HG03520 (cell line): ENCODE measurements at regions not wholly inside any gene's neighbourhood (a gene's known extent, or its start where the extent isn't known, plus 50 kb on each side); places are given as distances from the start of the nearest gene placed in this dataset.

ENCODE experiments used
- ATAC-seq: cut with Tn5 transposase; IDR thresholded peaks from one replicate; pipeline ENCODE4 v1.9.1; 2021; ENCODE audit warnings: mild to moderate bottlenecking, moderate library complexity; ENCODE audit not compliant: unreplicated experiment

DNA sequence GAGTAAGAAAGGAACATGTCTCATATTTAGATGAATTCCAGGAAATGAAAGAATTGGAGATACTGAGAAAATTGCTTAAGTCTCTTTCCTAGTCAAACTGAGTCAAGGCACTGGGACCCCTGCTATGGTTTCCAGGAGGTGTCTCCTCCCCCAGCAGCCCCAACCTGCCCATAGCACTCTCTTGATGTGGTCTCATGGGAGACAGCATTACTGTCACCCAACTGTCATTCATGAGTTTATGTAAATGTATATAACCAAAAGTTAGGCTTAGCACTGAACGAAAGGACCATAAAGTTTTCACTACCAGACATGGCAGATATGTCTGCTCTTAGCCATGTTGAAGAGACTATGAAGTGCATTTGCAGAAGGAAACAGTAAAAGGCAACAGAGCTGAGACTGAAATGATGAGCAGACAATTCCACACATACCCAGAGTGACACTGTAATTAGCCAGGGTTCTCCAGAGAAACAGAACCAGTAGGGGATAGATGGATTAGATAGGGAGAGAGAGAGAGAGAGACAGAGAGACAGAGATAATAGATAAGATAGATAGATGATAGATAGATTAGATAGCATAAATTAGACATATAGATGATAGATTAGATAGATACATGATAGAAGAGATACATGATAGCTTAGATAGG, 328.1 kb downstream of the BRD1 start:
- ATAC-seq: no peak

DNA sequence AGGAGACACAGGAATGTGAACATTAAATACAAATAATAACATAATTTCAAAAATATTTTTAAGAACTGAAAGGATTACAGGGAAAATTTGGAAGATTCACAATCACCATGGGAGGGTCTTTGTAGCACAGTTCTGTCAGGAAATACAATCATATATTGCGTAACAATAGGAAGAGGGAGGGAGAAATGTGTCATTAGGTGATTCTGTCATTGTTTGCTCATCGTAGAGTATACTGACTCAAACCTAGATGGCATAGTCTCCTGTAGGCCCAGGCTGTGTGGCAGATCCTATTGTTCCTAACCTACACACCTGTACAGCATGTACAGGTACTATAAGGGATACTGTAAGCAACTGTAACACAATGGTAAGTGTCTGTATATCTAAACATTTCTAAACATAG, 330.4 kb downstream of the BRD1 start:
- ATAC-seq: no peak

DNA sequence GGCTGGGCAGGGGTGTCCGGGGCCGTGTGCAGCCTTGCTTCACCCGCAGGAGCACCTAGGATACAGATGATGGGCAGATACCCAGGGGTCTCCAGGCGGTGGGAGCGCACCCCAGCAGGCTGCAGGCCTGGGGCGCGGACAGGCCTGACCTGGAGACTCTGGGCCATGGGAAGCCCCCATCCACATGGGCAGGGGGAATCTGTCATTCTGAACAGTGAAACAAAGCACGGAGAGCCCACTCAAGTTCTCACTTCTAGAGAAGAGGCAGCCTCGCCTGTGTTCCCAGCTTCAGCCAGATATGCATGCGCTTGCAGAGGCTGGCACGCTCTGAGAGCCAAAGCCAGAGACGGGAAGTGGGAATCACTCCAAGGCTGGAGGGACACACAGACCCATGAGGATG, 333.1 kb downstream of the BRD1 start:
- no peak for ATAC-seq

GRCh38 chr22:49492741-49493251, 334.9 kb downstream of the BRD1 start:
- ATAC-seq: no peak

- no peak for ATAC-seq
Observed at GRCh38 chr22:49492308-49492707, 335.4 kb downstream of the BRD1 start.

- ATAC-seq: no peak
Observed at GRCh38 chr22:49491726-49492125, 335.9 kb downstream of the BRD1 start.

- ATAC-seq: no peak
Observed at GRCh38 chr22:49491221-49491635, 336.4 kb downstream of the BRD1 start.

DNA sequence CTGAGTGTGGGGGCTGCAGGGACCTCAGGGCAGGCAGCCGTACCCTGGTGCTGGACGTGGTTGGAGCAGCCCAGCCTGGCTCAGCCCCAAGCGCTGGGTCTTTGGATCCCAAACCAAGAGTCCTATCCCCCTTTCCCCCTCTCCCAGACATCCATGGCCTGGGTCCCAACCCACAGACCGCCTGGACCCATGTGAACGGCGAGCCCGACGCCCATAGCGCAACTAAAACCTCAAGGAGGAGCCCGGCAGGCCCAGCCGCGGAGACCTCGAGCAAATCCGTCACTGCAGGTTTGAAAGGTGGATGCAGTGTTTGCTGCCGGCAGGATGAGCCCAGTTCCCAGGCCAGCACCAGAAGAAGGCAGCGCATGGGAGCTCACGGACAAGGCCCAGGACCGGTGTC, 337.0 kb downstream of the BRD1 start:
- ATAC-seq: no peak

GRCh38 chr22:49489821-49490220, 337.9 kb downstream of the BRD1 start:
- no peak for ATAC-seq

DNA sequence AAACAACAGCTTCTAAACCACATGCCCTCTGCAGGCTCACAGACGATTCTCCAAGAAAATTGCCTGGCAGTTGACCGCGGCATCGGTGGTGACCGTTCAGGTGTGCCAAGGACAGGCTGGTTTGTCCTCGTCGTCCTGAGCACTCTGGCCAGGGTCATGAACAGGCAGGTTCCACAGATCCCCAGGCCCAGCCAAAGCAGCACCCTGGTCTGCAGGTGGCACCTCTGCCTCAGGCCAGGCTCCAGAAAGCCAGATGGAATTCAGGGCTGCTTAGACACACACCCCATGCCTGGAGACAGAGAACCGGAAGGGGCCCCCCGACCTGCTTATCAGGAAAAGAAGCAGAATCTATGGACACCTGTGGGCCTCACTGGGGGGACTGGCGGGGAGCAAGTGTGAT, 338.7 kb downstream of the BRD1 start:
- no peak for ATAC-seq

DNA sequence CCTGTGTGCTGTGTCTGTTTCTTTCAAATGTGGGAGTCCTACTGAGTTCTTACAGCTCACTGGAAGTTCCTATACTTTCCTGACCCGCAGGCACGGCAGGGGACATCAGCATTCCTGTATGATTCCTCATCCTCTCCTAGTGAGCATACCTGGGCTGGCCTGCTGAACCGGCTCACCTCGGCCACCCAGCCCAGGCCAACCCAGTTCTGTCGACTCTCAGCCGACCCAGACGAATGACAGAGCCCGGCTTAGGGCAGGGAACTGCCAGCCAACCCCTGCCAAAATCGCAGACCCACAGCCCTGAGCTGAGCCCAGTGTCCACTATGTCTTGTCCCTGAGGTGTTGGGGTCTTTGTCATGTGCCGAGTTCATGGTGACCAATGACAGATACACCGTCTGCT, 339.7 kb downstream of the BRD1 start:
- no peak for ATAC-seq

DNA sequence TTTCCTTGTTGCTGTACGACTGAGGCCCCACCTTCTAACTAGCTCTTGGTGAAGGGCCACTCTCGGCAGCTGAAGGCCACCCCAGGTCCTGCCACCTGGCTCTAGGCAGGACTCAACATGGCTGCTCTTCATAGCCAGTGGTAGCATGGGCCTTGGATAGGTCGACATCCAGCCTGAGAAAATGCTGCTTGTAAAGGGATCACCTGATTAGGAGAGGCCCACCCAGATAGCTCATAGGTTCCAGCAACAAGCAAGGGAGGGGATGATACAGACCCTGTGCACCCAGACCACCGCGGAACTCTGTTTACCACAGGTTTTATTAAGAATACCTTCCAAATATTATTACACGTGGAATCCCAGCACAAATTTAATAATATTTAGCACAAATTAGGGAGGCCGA, 341.4 kb downstream of the BRD1 start:
- no peak for ATAC-seq

- ATAC-seq: no peak
Observed at GRCh38 chr22:49483946-49484345, 343.7 kb downstream of the BRD1 start.

DNA sequence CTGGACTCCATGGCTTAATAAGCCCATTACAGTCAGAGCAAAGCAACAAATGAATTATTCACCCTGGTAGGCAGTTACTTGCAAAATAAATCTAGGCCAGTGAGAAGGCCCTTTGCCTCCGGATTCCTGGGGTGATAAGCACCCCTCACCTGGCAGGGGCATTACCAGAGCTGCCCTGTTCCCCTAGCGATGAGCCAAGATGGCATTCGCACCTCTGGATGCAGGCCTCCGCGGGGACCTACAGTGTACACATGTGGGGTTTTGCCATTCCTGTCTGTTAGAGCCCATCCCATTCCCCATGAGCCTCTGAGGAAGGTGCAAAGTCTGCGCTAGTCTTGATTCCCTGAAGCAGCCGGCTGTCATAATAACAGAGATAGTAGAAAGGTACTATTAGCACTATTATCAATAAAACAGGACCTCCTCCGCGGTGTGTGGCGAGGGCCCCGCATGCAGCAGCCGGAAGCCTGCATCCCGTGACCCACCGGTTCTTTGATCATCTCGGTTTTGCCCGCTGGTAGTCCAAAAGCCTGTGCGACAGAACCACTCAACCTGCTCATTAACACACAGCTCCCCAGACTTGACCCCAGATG, 344.3 kb downstream of the BRD1 start:
- ATAC-seq: no peak

GRCh38 chr22:49482811-49483210, 344.9 kb downstream of the BRD1 start:
- ATAC-seq: no peak

DNA sequence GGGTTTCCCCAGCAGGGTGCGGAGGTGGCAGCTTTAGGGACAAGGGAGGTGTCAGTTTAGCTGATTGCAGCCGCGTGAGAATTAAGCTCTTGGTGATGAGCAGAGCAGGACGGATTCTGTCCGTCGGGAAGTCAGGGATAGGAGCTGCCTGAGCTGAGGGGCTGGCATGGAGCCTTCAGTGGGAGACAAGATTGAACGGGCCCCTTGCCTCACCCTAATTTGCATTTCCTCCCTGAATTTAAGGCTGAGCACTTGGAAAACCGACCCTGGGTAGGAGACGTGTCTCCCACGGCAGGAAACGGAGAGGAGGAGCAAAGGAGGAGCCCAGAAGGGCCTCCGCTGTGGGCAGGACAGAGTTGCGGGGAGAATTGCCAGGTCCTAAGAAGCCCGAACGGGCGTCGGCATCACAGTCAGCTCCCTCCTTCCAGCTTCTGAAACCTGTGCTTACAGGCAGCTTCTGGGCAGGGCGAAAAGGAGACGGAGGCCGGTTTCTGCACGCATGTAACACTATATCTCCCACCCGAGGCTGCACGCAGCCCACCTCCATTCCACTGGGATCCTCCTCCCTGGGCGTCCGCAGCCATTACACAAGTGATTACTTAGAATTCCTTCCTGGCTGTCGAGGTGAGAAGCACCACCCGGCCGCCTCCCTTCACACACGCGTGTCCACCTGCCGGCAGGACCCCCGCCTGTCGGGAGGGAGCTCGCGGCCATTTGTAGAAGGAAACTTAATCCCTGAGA, 345.8 kb downstream of the BRD1 start:
- no peak for ATAC-seq

- ATAC-seq: no peak
Observed at GRCh38 chr22:49480896-49481658, 346.6 kb downstream of the BRD1 start.

DNA sequence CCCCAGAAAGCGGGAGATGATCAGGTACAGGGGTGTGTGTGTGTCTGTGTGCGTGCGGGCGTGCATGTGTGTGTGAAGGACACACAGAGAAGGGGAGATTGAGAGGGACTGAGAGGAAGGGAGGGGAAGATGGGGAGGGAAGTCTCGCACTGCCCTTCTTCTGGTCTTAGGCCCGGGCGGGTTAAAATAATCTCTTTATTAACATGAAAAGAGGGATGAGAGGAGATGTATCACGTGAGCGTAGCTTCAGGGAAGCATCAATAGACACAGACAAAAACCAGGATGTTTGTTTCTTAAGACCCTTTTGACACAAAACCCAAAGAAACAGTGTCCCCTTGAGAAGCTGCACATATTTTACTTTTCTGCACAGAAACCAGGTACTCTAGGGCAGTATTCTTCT, 347.3 kb downstream of the BRD1 start:
- no peak for ATAC-seq

- ATAC-seq: no peak
Observed at GRCh38 chr22:49479566-49479965, 348.1 kb downstream of the BRD1 start.

DNA sequence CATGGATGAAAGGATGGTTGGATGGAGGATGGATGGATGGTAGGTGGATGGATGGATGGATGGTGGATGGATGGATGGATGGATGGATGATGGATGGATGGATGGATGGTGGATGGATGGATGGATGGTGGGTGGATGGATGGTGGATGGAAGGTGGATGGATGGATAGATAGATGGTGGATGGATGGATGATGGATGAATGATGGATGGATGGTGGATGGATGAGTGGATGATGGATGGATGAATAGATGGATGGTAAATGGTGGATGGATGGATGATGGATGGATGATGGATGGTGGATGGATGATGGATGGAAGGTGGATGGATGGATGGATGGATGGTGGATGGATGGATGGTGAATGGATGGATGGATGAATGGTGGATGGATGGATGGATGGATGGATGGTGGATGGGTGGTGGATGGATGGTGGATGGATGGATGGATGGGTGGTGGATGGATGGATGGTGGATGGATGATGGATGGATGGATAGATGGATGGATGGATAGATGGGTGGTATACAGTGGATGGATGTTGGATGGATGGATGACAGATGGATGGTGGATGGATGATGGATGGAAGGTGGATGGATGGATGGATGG, 350.8 kb downstream of the BRD1 start:
- ATAC-seq: no peak

- ATAC-seq: no peak
Observed at GRCh38 chr22:49476176-49476575, 351.5 kb downstream of the BRD1 start.
